ENCODE measurements at regions not wholly inside any gene's neighbourhood (a gene's known extent, or its start where the extent isn't known, plus 50 kb on each side); places are given as distances from the start of the nearest gene placed in this dataset.

GRCh38 chr7:108634036-108634435 is 64.4 kb downstream of the DNAJB9 start:
- Histone ChIP-seq H2AFZ (replicated peaks) (no peak overlapping the region), H3F3A (ENCODE audit: low read depth) (no peaks in the 10 kb centered on the region), H3K27me3 (no peaks in the 10 kb centered on the region), H3K79me2 (ENCODE audit: low read depth) (no peaks in the 10 kb centered on the region), H3K9ac (no peak overlapping the region), H3K4me2 (no peak overlapping the region), H3K4me3 (no peak overlapping the region), H3K9me3 (ENCODE audit: low read depth) (no peaks in the 10 kb centered on the region), H4K20me1 (ENCODE audit: low read depth) (no peaks in the 10 kb centered on the region), H3K4me1 (no peaks in the 10 kb centered on the region), H3K27ac (no peak overlapping the region), H3K36me3 (no peaks in the 10 kb centered on the region)
- Mint-ChIP-seq H3K27me3 (ENCODE audit: insufficient read depth, low read depth) (no peaks in the 10 kb centered on the region), H3K4me3 (no peak overlapping the region), H3K36me3 (no peaks in the 10 kb centered on the region), H3K27ac (no peak overlapping the region), H3K9me3 (no peaks in the 10 kb centered on the region), H3K4me1 (no peaks in the 10 kb centered on the region)
- no peak for TF ChIP-seq EZH2 (IDR thresholded peaks at IDR 0.05)
- TF ChIP-seq EZH2phosphoT487 (IDR thresholded peaks at IDR 0.05), result no peak
- TF ChIP-seq, protein P1, sequence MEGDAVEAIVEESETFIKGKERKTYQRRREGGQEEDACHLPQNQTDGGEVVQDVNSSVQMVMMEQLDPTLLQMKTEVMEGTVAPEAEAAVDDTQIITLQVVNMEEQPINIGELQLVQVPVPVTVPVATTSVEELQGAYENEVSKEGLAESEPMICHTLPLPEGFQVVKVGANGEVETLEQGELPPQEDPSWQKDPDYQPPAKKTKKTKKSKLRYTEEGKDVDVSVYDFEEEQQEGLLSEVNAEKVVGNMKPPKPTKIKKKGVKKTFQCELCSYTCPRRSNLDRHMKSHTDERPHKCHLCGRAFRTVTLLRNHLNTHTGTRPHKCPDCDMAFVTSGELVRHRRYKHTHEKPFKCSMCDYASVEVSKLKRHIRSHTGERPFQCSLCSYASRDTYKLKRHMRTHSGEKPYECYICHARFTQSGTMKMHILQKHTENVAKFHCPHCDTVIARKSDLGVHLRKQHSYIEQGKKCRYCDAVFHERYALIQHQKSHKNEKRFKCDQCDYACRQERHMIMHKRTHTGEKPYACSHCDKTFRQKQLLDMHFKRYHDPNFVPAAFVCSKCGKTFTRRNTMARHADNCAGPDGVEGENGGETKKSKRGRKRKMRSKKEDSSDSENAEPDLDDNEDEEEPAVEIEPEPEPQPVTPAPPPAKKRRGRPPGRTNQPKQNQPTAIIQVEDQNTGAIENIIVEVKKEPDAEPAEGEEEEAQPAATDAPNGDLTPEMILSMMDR (IDR thresholded peaks at IDR 0.05), result no peak
- DNase-seq (ENCODE audit: low spot score), result no peak

DNA sequence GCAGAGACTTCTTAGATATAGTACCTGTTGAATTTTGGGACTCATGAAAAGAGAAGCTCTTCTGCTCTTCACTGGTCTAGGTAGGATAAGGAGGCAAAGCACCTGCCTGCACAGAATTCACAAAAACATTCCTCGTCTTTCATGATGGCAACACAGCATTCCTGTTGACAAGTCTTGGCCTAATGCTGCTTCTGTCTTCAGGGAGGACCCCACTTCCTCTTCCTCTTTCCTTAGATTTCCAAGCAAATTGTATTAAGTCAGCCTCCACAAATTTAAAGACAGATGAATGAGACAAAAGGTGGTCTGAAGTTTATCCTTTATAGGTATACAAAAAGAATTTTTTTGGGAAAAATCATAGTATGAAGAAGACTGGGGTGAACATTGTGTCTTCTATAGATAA is 64.9 kb downstream of the DNAJB9 start:
- H3K27me3 Mint-ChIP-seq (ENCODE audit: insufficient read depth, low read depth), result no peaks in the 10 kb centered on the region

GRCh38 chr7:108637049-108637621 is 67.5 kb downstream of the DNAJB9 start:
- H2AFZ ChIP-seq (replicated peaks), result no peak overlapping the region
- Mint-ChIP-seq H3K27me3 (ENCODE audit: insufficient read depth, low read depth) (no peaks in the 10 kb centered on the region), H3K4me3 (no peak overlapping the region), H3K36me3 (no peaks in the 10 kb centered on the region), H3K9me3 (no peaks in the 10 kb centered on the region), H3K4me1 (no peaks in the 10 kb centered on the region), H3K27ac (no peak overlapping the region)
- H3K27ac ChIP-seq, result no peak overlapping the region
- H3F3A ChIP-seq (ENCODE audit: low read depth), result no peaks in the 10 kb centered on the region
- H3K36me3 ChIP-seq, result no peaks in the 10 kb centered on the region
- H3K4me1 ChIP-seq, result no peaks in the 10 kb centered on the region
- H4K20me1 ChIP-seq (ENCODE audit: low read depth), result no peaks in the 10 kb centered on the region
- no peaks in the 10 kb centered on the region for H3K79me2 ChIP-seq (ENCODE audit: low read depth)
- H3K4me3 ChIP-seq, result no peak overlapping the region
- H3K9ac ChIP-seq, result no peak overlapping the region
- TF ChIP-seq, protein P1 (IDR thresholded peaks at IDR 0.05), result no peak
- no peak for TF ChIP-seq EZH2phosphoT487 (IDR thresholded peaks at IDR 0.05)
- no peak for TF ChIP-seq EZH2 (IDR thresholded peaks at IDR 0.05)
- H3K9me3 ChIP-seq (ENCODE audit: low read depth), result no peaks in the 10 kb centered on the region
- no peaks in the 10 kb centered on the region for H3K27me3 ChIP-seq
- no peak overlapping the region for H3K4me2 ChIP-seq
- no peak for DNase-seq (ENCODE audit: low spot score)

More for the DNA sequence above, 64.9 kb downstream of the DNAJB9 start:
- Mint-ChIP-seq H3K36me3 (no peaks in the 10 kb centered on the region), H3K27ac (no peak overlapping the region), H3K4me3 (no peak overlapping the region), H3K9me3 (no peaks in the 10 kb centered on the region), H3K4me1 (no peaks in the 10 kb centered on the region)
- H4K20me1 ChIP-seq (ENCODE audit: low read depth), result no peaks in the 10 kb centered on the region
- no peak for DNase-seq (ENCODE audit: low spot score)
- H3F3A ChIP-seq (ENCODE audit: low read depth), result no peaks in the 10 kb centered on the region
- no peak overlapping the region for H3K9ac ChIP-seq
- no peak overlapping the region for H3K27ac ChIP-seq
- no peak for TF ChIP-seq EZH2 (IDR thresholded peaks at IDR 0.05)
- no peak for TF ChIP-seq EZH2phosphoT487 (IDR thresholded peaks at IDR 0.05)
- TF ChIP-seq, protein P1 (IDR thresholded peaks at IDR 0.05), result no peak
- no peaks in the 10 kb centered on the region for H3K27me3 ChIP-seq
- H3K4me3 ChIP-seq, result no peak overlapping the region
- no peaks in the 10 kb centered on the region for H3K9me3 ChIP-seq (ENCODE audit: low read depth)
- H2AFZ ChIP-seq (replicated peaks), result no peak overlapping the region
- no peak overlapping the region for H3K4me2 ChIP-seq
- no peaks in the 10 kb centered on the region for H3K36me3 ChIP-seq
- no peaks in the 10 kb centered on the region for H3K4me1 ChIP-seq
- H3K79me2 ChIP-seq (ENCODE audit: low read depth), result no peaks in the 10 kb centered on the region

Measured in neural progenitor cell (in vitro differentiated cells).